ENCODE measurements at regions not wholly inside any gene's neighbourhood (a gene's known extent, or its start where the extent isn't known, plus 50 kb on each side); places are given as distances from the start of the nearest gene placed in this dataset.
"Not testable (repeated sequence)": the region's sequence is repeated elsewhere in the genome, so short reads cannot be mapped to it uniquely, and the experiment has no call there.

- DNase-seq (ENCODE audit: low spot score): no peak
- intact Hi-C loops (cut with DNase I): no loop called here
Observed at GRCh38 chr7:42548816-42549611, 312.0 kb upstream of the GLI3 start.

GRCh38 chr7:42545049-42545724 lies 308.2 kb upstream of the GLI3 start:
- intact Hi-C loops (cut with DNase I): no loop called here
- no peak for DNase-seq (ENCODE audit: low spot score)

GRCh38 chr7:42543953-42544352 lies 306.9 kb upstream of the GLI3 start:
- intact Hi-C loops (cut with DNase I): no loop called here

GRCh38 chr7:42542446-42542845 lies 305.4 kb upstream of the GLI3 start:
- DNase-seq (ENCODE audit: low spot score); intact Hi-C loops (cut with DNase I): not testable (repeated sequence)

More at GRCh38 chr7:42543953-42544352, 306.9 kb upstream of the GLI3 start:
- no peak for DNase-seq (ENCODE audit: low spot score)

- intact Hi-C loops (cut with DNase I): no loop called here
- DNase-seq (ENCODE audit: low spot score): no peak
Observed at GRCh38 chr7:42534441-42534840, 297.4 kb upstream of the GLI3 start.

- intact Hi-C loops (cut with DNase I): no loop called here
- no peak for DNase-seq (ENCODE audit: low spot score)
Observed at GRCh38 chr7:42527004-42527403, 290.0 kb upstream of the GLI3 start.

GRCh38 chr7:42522227-42522991 lies 285.4 kb upstream of the GLI3 start:
- no peak for DNase-seq (ENCODE audit: low spot score)
- intact Hi-C loops (cut with DNase I): no loop called here

- intact Hi-C loops (cut with DNase I): no loop called here
- no peak for DNase-seq (ENCODE audit: low spot score)
Observed at GRCh38 chr7:42511027-42511426, 274.0 kb upstream of the GLI3 start.

- no peak for DNase-seq (ENCODE audit: low spot score)
- intact Hi-C loops (cut with DNase I): no loop called here
Observed at GRCh38 chr7:42506097-42506496, 269.1 kb upstream of the GLI3 start.

- intact Hi-C loops (cut with DNase I): no loop called here
- no peak for DNase-seq (ENCODE audit: low spot score)
Observed at GRCh38 chr7:42502022-42502421, 265.0 kb upstream of the GLI3 start.

GRCh38 chr7:42495256-42495655 lies 258.2 kb upstream of the GLI3 start:
- no peak for DNase-seq (ENCODE audit: low spot score)
- intact Hi-C loops (cut with DNase I): no loop called here

GRCh38 chr7:42494736-42495135 lies 257.7 kb upstream of the GLI3 start:
- intact Hi-C loops (cut with DNase I): no loop called here
- DNase-seq (ENCODE audit: low spot score): no peak

GRCh38 chr7:42494199-42494710 lies 257.2 kb upstream of the GLI3 start:
- DNase-seq (ENCODE audit: low spot score): no peak
- intact Hi-C loops (cut with DNase I): no loop called here

GRCh38 chr7:42493436-42494198 lies 256.6 kb upstream of the GLI3 start:
- peak; percentile 95 for DNase-seq (ENCODE audit: low spot score)
- intact Hi-C loops (cut with DNase I): no loop called here

GRCh38 chr7:42492920-42493319 lies 255.9 kb upstream of the GLI3 start:
- no peak for DNase-seq (ENCODE audit: low spot score)
- intact Hi-C loops (cut with DNase I): no loop called here

- intact Hi-C loops (cut with DNase I): no loop called here
- no peak for DNase-seq (ENCODE audit: low spot score)
Observed at GRCh38 chr7:42491106-42491505, 254.1 kb upstream of the GLI3 start.

- intact Hi-C loops (cut with DNase I): no loop called here
- DNase-seq (ENCODE audit: low spot score): no peak
Observed at GRCh38 chr7:42489299-42489698, 252.3 kb upstream of the GLI3 start.

GRCh38 chr7:42485301-42485766 lies 248.3 kb upstream of the GLI3 start:
- intact Hi-C loops (cut with DNase I): no loop called here

GRCh38 chr7:42483886-42484285 lies 246.9 kb upstream of the GLI3 start:
- DNase-seq (ENCODE audit: low spot score): no peak
- intact Hi-C loops (cut with DNase I): loop anchor here in 1 of 2 donors (5.0 kb wide), 1 partner anchor 863 kb away; no protein-coding TSS in a partner anchor

More at GRCh38 chr7:42485301-42485766, 248.3 kb upstream of the GLI3 start:
- DNase-seq (ENCODE audit: low spot score): no peak

All from posterior vena cava (tissue), 2 donors.